Panc1 (cell line): ENCODE measurements at regions not wholly inside any gene's neighbourhood (a gene's known extent, or its start where the extent isn't known, plus 50 kb on each side); places are given as distances from the start of the nearest gene placed in this dataset.

Experiments used
- ATAC-seq: fragments of 200-7000 bp; cut with Tn5 transposase; 2 replicates; pipeline ENCODE4 v1.9.1; 2020; ENCODE audit warnings: mild to moderate bottlenecking, moderate library complexity
- BruUV-seq: library from RNA; stranded (reverse); fragments of 400-500 nt; replicated peaks from 2 replicates; lab custom pipeline; 2021; lab: Mats Ljungman, UMichigan
- CTCF ChIA-PET: fragments of 300-600 bp; sonication (Branson Sonifier 250); formaldehyde crosslinking; loops from one replicate; lab custom pipeline; 2022; ENCODE audit warnings: antibody characterized with exemption; lab: Charles Lee
- POLR2A ChIA-PET: fragments of 300-600 bp; sonication (Branson Sonifier 250); formaldehyde crosslinking; loops from one replicate; lab custom pipeline; 2022; ENCODE audit warnings: antibody characterized with exemption; lab: Charles Lee
- DNase-seq: peaks from one replicate; pipeline ENCODE4 v3.0.0-alpha.2; 2010; ENCODE audit warnings: low read depth, low spot score
- H3K27ac ChIP-seq: 2 replicates; pipeline ENCODE4 v1.5.1; 2011; ENCODE audit warnings: mild to moderate bottlenecking, low read length, inconsistent platforms
- H3K27me3 ChIP-seq: fragments of 200-500 bp; sonication (Bioruptor generic); 2 replicates; pipeline ENCODE4 v1.6.0; 2014; ENCODE audit warnings: low read length, inconsistent platforms; ENCODE audit not compliant: control insufficient read depth, insufficient read depth
- H3K36me3 ChIP-seq: fragments of 200-500 bp; sonication (Bioruptor generic); 2 replicates; pipeline ENCODE4 v1.5.1; 2014; ENCODE audit warnings: inconsistent platforms, mild to moderate bottlenecking, low read length, moderate library complexity; ENCODE audit not compliant: control insufficient read depth, insufficient read depth
- H3K4me1 ChIP-seq: 2 replicates; pipeline ENCODE4 v1.5.1; 2011; ENCODE audit warnings: inconsistent platforms, mild to moderate bottlenecking, low read length, moderate library complexity; ENCODE audit not compliant: control insufficient read depth, insufficient read depth
- H3K4me3 ChIP-seq, 2 experiments: 2 replicates each; pipeline ENCODE4 v1.5.1; 2011 to 2012; ENCODE audit warnings: low read depth in 2 of 2, low read length in 2 of 2, mild to moderate bottlenecking in 2 of 2, inconsistent platforms in 1 of 2, moderate library complexity in 1 of 2
- H3K9me3 ChIP-seq: fragments of 200-500 bp; sonication (Bioruptor generic); 2 replicates; pipeline ENCODE4 v1.5.1; 2014; ENCODE audit warnings: low read depth, mild to moderate bottlenecking, inconsistent platforms, low read length, moderate library complexity; ENCODE audit not compliant: control insufficient read depth, insufficient read depth
- CTCF ChIP-seq: fragments of 450-650 bp; IDR thresholded peaks from 2 replicates; pipeline ENCODE4 v1.5.1; 2017; ENCODE audit warnings: mild to moderate bottlenecking
- POLR2AphosphoS5 ChIP-seq: IDR thresholded peaks from 2 replicates; pipeline ENCODE4 v1.6.1; 2012; ENCODE audit warnings: mild to moderate bottlenecking, low read depth, low read length, moderate library complexity
- REST ChIP-seq, 2 experiments: IDR thresholded peaks; 2 replicates each; pipeline ENCODE4 v1.6.1; 2011 to 2012; ENCODE audit warnings: low read depth in 2 of 2, control low read depth in 1 of 2, low read length in 1 of 2, mild to moderate bottlenecking in 1 of 2, moderate library complexity in 1 of 2; ENCODE audit not compliant: insufficient read depth in 1 of 2
- SIN3A ChIP-seq: IDR thresholded peaks from 2 replicates; pipeline ENCODE4 v1.6.1; 2012; ENCODE audit warnings: low read depth, mild to moderate bottlenecking, low read length, moderate library complexity, borderline replicate concordance; ENCODE audit not compliant: insufficient read depth
- TCF7L2 ChIP-seq: IDR thresholded peaks from 2 replicates; pipeline ENCODE4 v1.6.1; 2011; ENCODE audit warnings: mild to moderate bottlenecking, low read depth, low read length, inconsistent platforms
- in situ Hi-C: cut with HindIII; loops from 2 replicates; pipeline ENCODE4 v1.10.0; 2016; ENCODE audit warnings: low sequenced_read_pairs, low pct_unique_long_range_greater_than_20kb
- intact Hi-C: fragments of 100-400 bp; cut with micrococcal nuclease; formaldehyde crosslinking; loops from one replicate; pipeline ENCODE4 v1.10.0; 2022; ENCODE audit not compliant: unreplicated experiment

- ATAC-seq (no peak), DNase-seq (no peak)
- no TSS peak for BruUV-seq
- Histone ChIP-seq H3K27ac (no peak overlapping the region), H3K4me3 (no peak overlapping the region), H3K4me1 (no peaks in the 10 kb centered on the region), H3K9me3 (no peaks in the 10 kb centered on the region), H3K27me3 (no peaks in the 10 kb centered on the region), H3K36me3 (no peaks in the 10 kb centered on the region)
- intact Hi-C loops = no loop called here
- in situ Hi-C loops = no loop called here
- POLR2A ChIA-PET = no interaction called here
- TF ChIP-seq REST (IDR thresholded peaks at IDR 0.05; ENCODE audit: insufficient read depth in 1 of 2, low read depth in 2 of 2, low read length in 1 of 2) = no peak
- CTCF ChIA-PET = no interaction called here
Measured at GRCh38 chr5:40224421-40224820, 455.3 kb upstream of the PTGER4 start.

GRCh38 chr5:40223884-40224402, 455.8 kb upstream of the PTGER4 start:
- ATAC-seq = peak; percentile 85; the same call in 1 of the 2 replicates
- peak; percentile 55 for DNase-seq
- H3K27ac ChIP-seq = no peak overlapping the region
- TF ChIP-seq CTCF (no peak), POLR2AphosphoS5 (no peak), SIN3A (no peak), TCF7L2 (no peak), REST (IDR thresholded peaks at IDR 0.05; ENCODE audit: insufficient read depth in 1 of 2, low read depth in 2 of 2, low read length in 1 of 2) (no peak)
- no peaks in the 10 kb centered on the region for H3K36me3 ChIP-seq
- POLR2A ChIA-PET = no interaction called here
- H3K9me3 ChIP-seq = no peaks in the 10 kb centered on the region
- intact Hi-C loops (no loop called here), in situ Hi-C loops (no loop called here)
- no peaks in the 10 kb centered on the region for H3K27me3 ChIP-seq
- H3K4me3 ChIP-seq = no peak overlapping the region
- CTCF ChIA-PET = no interaction called here
- no TSS peak for BruUV-seq
- H3K4me1 ChIP-seq = no peaks in the 10 kb centered on the region
